ENCODE measurements at regions not wholly inside any gene's neighbourhood (a gene's known extent, or its start where the extent isn't known, plus 50 kb on each side); places are given as distances from the start of the nearest gene placed in this dataset.
"Not testable (repeated sequence)": the region's sequence is repeated elsewhere in the genome, so short reads cannot be mapped to it uniquely, and the experiment has no call there.

GRCh38 chr21:10325546-10325945 lies 195.8 kb upstream of the TPTE start:
- peak; percentile 89 for DNase-seq

DNA sequence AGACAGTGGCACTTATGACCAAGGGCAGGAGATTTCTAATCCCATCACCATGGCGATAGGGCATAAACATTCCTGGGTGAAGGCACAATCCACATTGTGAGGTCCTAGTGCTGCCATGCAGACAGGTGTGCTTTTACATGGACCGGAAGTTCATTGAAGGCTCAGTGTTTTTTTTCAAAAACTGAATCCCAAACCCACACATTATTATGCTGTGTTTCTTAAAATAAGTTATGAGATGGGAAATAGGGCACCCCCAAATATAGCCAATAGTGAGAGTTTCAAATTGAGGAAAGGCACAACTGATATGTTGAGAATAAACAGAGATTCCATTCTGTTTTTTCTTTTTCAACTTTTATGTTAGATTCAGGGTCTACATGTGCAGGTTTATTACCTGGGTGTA lies 195.2 kb upstream of the TPTE start:
- DNase-seq, result not testable (repeated sequence)

- DNase-seq, result not testable (repeated sequence)
Observed at GRCh38 chr21:10328646-10329045, 192.7 kb upstream of the TPTE start.

DNA sequence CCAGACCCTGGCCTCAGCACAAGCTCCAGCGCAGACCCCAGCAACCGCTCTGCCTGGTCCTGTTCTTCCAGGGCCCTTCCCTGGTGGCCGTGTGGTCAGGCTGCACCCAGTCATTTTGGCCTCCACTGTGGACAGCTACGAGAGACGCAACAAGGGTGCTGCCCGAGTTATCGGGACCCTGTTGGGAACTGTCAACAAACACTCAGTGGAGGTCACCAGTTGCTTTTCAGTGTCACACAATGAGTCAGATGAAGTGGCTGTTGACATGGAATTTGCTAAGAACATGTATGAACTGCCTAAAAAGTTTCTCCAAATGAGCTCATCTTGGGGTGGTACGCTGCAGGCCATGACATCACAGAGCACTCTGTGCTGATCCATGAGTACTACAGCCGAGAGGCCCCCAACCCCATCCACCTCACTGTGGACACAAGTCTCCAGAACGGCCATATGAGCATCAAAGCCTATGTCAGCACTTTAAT lies 190.7 kb upstream of the TPTE start:
- not testable (repeated sequence) for DNase-seq

GRCh38 chr21:10331134-10331533 lies 190.2 kb upstream of the TPTE start:
- DNase-seq, result not testable (repeated sequence)

DNA sequence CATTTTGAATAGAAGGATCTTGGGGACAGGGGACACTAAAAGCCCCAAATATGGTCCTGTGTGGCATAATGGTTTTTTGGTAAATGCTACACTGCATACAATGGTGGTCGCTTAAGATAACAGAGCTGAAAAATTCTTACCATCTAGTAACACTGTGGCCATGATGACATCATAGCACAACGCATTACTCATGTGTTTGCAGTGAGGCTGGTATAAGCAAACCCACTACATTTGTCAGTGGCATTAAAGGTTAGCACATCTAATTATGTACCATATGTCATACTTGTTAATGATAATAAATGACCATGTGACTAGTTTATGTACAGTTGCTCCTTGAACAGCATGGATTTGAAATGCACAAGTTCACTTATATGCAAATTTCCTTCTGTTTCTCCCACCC lies 188.4 kb upstream of the TPTE start:
- DNase-seq, result not testable (repeated sequence)

DNA sequence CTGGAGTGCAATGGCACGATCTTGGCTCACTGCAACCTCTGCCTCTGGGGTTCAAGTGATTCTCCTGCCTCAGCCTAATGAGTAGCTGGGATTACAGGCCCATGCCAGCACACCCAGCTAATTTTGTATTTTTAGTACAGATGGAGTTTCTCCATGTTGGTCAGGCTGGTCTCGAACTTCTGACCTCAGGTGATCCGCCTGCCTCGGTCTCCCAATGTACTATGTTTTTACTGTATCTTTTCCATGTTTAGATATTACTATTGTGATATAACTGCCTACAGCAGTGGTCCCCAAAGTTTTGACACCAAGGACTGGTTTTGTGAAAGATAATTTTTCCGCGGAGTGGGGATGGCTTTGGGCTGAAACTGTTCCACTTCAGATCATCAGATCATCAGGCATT lies 187.0 kb upstream of the TPTE start:
- DNase-seq, result not testable (repeated sequence)

DNA sequence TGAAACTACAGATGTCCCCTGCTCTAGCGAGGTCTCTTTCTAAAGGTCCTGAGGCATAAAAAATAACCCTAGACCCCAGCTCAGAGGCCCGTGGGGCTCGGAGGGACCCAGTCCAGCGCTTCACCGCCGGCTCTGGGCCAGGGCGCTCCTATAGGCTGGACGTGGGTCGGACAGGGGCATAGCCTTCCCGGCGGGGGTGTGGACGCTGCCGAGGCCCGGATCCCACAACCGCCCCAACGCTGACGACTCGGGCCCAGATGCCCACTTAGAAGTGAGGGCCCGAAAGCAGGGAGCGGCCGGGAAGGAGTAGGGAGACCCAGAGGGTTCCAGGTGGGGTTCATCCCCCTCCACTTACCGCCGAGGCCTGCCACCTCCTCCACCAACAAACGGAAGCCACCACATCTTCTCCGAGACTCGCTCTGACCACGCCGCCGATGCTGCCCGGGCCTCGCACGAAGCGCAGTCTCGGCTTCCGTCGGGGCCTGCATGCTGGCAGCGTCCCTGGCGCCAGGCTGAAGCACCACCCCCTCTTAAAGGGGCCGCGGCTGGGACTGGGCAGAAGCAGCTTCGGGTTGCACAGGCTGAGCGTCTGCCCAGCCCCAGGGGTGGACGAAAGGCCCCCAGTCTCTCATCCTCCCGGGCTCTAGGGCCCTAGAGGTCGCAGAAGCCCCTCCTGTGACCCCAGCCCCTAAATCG lies 179.0 kb upstream of the TPTE start:
- DNase-seq, result not testable (repeated sequence)

DNA sequence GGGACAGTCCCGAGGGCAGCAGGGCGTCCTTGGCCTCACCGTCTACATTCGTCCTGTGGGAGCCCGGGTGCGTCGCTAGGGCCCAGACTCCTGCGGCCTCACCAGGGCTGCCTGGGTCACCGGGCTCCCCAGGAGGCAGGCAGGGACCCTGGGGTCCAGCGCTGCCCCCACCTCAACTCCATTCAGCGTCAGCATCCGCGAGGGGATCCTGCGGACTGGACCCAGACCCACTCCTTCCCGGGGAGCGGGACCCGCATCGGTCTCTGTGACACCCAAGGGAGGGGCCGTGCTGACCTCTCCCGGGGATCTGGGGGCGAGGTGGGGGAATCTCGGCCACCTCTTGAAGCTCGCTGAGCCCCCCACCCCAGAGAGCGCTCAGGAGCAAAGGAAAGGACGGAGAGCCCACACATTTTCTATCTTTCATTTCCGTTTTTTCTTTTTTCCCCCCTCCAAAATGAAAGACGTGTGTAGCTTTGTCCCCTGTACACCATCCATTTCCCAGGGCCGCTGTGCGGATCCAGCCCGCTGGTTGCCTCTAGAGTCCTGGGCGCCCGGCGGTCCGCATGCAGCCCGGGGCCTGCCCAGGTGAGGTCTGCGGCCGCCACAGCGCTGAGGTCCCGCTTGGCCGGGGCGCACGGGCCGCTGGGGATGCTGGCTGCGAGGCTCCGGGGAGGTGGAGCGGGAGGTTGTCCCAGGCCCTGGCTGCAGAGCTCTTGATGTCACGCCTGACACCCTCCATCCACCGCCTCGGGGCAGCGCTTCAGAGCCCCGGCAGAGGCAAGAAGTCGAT lies 178.0 kb upstream of the TPTE start:
- not testable (repeated sequence) for DNase-seq

GRCh38 chr21:10344266-10344665 lies 177.1 kb upstream of the TPTE start:
- not testable (repeated sequence) for DNase-seq

DNA sequence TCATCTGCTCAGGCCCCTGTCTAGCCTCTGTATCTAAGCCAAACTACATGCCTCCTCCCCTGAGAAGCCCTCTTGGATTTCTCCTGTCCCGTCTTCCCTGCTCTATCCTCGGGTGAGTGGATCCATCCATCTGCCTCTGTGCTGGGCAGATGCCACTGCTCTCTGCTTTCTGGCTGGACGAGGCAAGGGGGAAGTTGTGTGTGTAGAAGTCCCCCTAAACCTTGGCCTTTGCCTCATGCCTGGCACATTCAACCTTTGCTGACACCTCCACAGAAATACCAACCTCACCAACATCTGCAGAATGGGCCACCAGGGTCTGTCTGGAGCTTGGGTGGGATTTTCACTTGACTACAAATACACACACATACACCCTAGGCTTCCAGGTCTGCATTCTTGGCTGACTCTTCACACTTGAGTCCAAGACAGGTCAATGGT lies 176.2 kb upstream of the TPTE start:
- not testable (repeated sequence) for DNase-seq

- not testable (repeated sequence) for DNase-seq
Observed at GRCh38 chr21:10346249-10346648, 175.1 kb upstream of the TPTE start.

GRCh38 chr21:10346933-10347615 lies 174.3 kb upstream of the TPTE start:
- not testable (repeated sequence) for DNase-seq

GRCh38 chr21:10347675-10348074 lies 173.7 kb upstream of the TPTE start:
- not testable (repeated sequence) for DNase-seq

GRCh38 chr21:10348150-10348549 lies 173.2 kb upstream of the TPTE start:
- not testable (repeated sequence) for DNase-seq

GRCh38 chr21:10354851-10355578 lies 166.4 kb upstream of the TPTE start:
- DNase-seq, result not testable (repeated sequence)

- DNase-seq, result not testable (repeated sequence)
Observed at GRCh38 chr21:10359120-10359519, 162.3 kb upstream of the TPTE start.

DNA sequence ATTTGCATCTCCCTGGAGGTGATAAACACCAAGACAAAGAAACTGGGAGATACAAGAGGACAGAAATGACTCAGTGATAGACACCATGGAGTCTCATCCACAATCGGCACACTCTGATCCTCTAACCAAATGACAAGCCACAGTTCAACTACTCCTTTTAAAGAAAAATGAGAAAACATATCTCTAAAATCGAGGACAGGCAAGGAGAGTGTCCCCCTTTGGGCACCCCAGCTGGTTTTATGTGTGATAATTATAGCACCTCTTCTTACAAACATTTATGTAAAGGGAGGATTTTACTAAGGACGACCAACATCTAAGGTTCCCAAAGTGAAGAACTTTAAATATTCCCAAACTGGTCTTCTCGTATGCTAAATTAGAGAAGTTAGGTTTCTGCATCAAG lies 161.5 kb upstream of the TPTE start:
- DNase-seq, result not testable (repeated sequence)

- not testable (repeated sequence) for DNase-seq
Observed at GRCh38 chr21:10361214-10361736, 160.1 kb upstream of the TPTE start.

DNA sequence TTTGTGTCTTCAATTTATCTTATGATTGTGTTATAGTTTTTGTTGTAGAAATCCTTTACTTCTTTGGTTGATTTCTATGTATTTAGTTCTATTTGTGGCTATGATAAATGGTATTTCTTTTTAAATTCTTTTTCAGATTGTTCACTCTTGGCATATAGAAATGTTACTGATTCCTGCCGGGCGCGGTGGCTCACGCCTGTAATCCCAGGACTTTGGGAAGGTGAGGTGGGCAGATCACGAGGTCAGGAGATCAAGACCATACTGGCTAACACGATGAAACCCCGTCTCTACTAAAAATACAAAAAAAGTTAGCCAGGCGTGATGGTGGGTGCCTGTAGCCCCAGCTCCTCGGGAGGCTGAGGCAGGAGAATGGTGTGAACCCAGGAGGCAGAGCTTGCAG lies 158.6 kb upstream of the TPTE start:
- DNase-seq, result not testable (repeated sequence)

DNA sequence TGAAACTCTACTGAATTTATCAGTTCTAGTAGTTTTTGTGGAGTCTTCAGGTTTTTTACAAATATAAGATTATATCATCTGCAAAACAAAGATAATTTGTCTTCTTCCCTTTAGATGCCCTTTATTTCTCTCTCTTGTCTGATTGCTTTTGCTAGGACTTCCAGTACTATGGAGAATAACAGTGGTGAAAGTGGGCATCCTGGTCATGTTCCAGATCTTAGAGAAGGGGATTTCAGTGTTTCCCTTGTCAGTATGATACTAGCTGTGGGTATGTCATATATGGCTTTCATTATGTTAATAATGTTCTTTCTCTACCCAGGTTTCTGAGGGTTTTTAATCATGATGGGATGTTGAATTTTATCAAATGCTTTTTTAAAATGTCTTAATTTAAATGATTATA lies 158.1 kb upstream of the TPTE start:
- not testable (repeated sequence) for DNase-seq

DNA sequence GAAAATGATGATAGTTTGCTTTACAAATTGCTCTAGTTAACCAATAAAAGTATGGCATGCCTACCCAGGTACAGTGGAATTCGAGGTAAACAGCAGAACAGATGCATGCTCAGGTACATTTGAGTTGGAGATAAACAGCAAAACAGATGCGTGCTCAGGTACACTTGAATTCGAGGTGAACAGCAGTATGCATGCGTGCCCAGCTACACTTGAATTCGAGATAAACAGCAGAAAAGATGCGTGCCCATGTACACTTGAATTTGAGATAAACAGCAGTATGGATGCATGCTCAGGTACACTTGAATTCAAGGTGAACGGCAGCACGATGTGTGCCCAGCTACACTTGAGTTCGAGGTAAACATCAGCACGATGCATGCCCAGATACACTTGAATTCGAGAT lies 155.2 kb upstream of the TPTE start:
- not testable (repeated sequence) for DNase-seq
